DMS53 treated with DMSO at 0.1 percent for 48 hours (cell line): ENCODE measurements at regions not wholly inside any gene's neighbourhood (a gene's known extent, or its start where the extent isn't known, plus 50 kb on each side); places are given as distances from the start of the nearest gene placed in this dataset.

Source experiments
- DNase-seq: peaks from one replicate; lab custom pipeline; 2025; ENCODE audit not compliant: unreplicated experiment; lab: John Stamatoyannopoulos, UW

DNA sequence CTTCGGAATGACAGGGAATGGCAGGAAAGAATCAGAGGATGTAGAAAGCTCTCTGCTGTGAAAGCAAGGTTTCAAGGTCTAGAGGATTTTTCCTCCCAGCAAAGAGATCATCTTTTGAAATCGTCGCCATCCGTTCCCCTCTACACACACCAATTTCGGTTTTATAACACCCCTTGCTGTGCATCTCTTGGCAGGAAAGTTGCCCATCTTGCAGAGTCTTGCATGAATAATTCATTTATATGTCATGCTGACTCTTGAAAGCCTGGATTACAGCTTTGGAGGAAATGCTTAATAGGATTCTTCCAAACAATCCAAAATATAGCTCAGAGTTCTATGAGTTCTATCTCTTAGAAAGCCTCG lies 262.7 kb downstream of the CHL1 start:
- no peak for DNase-seq

DNA sequence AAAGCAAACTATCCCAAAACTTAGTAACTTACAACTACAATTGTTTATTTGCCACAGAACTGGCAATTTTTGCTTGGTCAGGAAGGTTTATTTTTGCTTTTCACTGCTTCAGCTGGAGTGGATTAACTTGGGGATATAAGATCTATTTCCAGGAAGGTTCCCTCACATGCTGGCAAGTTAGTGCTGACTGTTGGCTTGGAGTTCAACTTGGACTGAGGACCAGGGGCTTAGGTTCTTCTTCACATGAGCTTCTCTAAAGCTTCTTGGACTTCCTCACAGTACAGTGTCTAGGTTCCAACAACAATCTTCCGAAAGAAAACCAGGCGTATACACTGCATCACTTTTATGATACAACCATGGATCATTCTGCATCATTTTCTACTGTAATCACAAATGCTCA lies 264.4 kb downstream of the CHL1 start:
- no peak for DNase-seq

DNA sequence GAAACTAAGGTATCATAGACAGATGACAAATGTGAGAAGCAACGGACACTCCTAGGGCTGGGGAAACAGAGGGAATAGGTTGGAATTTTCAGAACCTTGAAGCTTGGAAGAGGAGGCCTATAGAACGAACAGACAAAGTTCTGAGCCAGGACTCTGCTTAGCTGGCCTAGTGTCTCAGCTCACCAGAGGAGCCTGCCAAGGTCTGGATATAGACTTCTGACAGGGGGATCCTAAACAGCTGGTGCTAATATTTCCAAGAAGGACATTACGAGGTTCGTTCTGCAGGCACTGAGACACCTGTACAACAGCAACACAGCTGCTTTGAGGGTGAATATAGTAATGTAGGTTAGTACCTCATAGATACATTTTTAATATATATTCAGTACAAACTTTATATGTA lies 266.3 kb downstream of the CHL1 start:
- no peak for DNase-seq

DNA sequence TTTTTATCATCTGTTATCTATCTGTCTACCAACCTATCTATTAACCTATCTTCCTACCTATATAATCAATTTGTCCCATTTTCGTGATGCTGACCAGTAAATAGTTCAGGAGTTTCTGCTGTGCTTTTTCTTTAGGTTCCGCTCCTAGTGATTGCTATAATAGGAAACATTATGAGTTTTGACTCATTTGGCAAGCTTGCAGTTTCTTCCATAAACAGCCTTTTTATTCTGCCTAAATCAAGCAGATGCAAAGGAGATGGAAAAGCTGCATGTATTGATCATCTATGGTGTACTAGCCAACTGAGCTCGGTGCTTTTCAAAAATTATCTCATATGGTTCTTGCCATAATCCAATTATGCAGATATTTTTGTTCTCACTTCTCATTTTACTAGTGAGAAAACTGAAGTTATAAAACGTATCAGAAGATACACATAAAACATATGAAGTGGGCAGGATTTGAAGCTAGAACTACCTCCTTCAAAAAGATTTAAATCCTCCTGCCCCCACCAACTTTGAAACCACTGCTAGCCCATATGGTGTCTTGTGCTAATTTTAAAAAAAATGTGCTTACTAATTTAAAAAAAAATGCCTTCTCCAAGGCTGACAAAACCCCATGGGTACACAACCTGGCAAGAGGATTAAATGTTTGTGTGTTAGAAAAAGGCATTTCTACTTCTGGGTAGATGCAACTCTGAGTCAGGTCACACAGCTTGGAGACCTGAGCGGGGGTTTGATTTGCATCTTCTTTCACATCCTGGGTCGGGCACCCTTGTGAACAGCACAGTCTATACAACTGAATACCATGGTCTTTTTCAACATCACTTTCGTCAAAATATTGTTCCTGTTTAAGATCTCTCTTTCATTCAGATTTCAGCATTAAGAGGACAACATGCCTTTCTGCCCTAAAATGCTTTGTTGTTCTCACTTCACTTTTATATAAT lies 267.0 kb downstream of the CHL1 start:
- no peak for DNase-seq

DNA sequence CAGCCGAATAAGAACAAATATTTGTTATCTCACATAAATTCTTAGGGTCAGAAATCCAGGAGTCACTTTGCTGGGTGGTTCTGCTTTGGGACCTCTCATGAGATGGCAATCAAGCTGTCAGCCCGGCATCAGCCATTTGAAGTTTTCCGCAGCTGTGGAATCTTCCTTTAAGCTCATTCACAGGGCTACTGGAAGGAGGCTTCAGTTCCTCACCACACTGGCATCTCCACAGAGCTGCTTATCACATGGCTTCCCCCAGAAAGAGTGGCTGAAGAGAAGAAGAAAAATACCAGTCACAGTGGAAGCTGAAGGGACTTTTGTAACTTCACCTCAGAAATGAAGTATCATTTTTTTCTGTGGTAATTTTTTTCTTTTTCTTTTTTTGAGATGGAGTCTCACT lies 267.7 kb downstream of the CHL1 start:
- no peak for DNase-seq

DNA sequence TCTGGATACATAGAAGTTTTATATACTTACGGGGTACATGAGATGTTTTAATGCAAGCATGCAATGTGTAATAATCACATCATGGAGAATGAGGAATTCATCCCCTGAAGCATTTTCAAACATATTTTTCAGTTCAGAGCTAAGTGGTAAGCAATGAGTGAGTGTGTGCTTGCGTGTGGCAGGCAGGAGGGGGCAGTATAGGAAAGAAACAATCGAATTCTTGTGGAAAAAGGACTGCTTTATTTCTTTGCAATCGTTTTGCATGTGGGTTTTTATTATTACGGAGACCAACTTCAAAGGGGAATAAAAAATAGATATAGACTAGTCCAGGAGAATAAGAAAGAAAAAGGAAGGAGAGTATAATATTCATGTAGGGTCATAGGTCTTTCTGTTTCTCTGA lies 271.6 kb downstream of the CHL1 start:
- DNase-seq = peak; percentile 0

DNA sequence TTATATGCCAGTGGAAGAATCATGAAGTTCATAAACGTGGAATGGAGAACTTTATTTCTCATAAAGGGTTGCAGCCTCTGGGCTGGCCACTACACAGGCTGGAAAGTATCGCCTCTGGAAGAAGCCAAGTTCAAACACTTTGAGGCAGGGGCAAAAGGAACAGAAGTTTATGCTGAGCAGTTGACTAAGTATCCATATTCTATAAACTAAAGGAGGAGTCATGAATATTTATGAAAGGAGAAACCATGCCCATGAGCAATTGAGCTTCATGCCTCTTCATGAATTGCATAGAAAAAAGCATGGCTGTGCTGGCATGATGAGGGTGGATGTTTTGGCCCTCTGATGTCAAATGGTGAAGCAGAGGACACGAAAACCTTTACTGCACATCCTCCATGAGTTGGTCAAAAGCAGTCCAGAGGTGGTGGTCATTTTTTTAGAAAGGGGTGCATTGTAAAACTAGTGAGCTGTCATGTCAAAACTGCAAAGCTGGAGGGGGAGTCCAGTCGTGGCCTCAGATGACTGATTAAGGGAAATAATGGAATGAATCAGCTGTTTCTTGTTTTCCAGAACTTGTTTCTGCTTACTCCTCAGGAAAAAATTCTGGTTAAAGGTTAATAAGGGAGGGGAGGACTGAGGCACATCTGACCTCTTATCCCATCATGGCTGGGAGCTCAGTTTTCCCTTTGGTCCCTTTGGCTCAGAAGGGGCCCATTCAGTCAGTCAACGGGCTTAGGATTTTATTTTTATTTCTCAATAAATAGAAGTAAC lies 276.7 kb downstream of the CHL1 start:
- DNase-seq = no peak

DNA sequence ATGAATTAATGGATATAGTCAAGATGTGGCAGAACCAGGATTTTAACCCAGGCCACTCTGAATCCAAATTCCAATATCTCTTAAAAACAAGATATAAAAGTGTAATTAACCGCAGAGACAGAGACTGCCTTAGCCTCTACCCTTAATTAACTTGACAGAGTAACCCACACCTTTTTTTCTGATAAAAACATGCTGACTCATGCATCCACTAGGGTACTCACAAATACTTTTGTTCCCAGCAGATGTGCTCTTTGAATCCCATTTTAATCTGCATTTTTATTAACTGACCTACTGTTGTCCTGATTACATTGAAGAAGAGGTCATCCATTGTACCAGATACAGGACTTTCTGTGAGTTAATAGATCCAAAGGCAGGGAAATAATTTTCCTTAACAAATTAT lies 278.3 kb downstream of the CHL1 start:
- DNase-seq = no peak

DNA sequence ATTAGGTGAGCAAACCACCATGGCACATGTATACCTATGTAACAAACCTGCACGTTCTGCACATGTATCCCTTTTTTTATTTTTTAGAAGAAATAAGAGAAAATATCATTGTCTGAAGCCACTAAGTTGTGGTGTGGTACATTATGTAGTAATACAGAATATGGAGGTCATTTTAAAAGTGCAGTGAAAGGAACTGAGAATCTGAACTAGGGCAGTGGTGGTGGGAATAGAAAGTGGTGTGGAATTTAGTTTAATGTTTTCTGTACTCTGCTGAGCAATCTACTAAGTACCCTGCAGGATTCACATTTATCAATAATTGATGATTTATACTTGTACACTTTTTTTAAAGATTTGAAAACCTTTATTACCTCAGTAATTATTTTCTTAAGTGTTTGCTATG lies 283.5 kb downstream of the CHL1 start:
- DNase-seq = no peak

DNA sequence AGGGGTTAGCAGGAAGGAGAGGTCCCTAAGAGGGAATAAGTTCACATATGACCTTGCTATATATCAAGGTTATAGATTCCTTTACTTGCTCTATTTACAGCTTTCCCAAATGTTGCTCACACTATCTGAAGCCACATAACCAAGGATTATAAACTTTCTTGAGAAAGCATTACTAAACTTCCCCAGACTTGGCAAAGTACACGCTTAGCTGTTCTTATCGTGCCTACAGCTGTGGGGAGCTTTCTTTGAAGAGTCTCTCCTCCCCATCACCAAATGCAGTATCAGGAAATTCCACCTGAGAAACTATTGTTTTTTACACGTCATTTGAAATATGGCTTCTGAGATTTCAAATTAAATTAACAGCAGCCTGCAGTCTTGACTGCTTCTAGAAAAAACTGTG lies 284.5 kb downstream of the CHL1 start:
- DNase-seq = no peak

DNA sequence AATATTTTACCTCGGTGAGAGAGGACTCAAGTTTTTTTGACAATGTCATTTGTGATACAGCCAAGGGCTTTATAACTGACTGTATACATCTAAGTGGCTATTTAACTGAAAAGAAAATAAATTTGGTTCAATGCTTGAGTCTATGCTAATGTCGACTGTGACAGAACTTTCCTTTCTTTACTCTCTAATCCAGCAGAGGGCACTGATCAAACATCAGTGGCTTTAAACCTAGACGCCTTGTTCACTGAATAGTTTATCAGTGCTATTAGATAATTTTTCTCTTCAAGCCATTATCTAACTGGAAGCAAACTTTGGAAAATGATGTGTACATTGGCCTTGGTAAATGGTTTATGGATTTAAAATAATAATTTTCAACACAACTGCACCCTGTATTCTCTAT lies 285.1 kb downstream of the CHL1 start:
- no peak for DNase-seq

DNA sequence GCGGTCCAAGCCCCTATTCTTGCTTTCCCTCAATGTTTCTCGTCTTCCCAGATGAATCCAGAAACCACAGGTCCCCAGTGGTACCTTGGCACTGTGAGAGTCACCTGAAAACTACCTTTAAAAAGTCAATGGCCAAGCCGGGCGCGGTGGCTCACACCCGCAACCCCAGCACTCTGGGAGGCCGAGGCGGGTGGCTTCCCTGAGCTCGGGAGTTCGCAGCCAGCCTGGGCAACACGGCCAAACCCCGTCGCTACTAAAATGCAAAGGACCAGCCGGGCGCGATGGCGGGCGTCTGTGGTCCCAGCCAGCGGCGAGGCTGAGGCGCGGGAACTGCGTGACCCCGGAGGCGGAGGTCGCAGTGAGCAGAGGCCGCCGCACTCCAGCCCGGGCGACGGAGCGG lies 285.9 kb downstream of the CHL1 start:
- no peak for DNase-seq

DNA sequence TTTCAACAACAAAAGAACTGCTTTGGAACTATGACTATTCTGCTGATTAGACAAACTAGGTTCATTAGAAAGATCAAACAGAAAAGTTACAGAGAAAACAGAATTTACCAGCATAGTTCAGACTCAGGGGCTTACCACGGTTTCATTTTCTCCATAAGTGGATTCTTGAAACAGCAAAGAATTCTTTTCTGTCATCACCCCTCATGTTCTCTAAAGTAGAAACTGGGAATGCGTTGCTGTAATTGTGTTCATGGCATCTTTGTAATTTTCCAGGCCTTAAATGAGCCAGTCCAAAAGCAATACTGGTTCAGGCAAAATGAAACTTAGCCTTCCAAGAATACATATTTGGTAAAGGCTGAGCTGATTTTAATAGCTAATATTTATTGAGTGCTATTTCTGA lies 287.8 kb downstream of the CHL1 start:
- no peak for DNase-seq

DNA sequence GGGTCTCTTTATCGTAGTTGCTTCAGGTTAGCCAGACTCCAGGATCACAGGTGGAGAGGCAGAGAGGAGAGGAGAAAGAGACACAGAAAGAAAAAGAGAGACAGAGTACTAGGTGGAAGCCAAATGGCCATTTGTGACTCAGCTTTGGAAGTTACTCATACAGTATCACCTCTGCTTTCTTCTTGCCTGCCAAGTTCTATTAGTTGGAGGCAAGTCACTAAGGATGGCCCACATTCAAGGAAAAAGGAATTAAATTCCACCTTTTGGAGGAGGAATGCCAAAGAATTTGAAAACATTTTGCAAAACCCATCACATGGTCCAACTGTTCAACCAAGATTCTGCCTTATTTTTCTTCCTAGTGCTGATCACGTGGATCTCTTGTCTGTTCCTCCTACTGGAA lies 291.1 kb downstream of the CHL1 start:
- DNase-seq = no peak

DNA sequence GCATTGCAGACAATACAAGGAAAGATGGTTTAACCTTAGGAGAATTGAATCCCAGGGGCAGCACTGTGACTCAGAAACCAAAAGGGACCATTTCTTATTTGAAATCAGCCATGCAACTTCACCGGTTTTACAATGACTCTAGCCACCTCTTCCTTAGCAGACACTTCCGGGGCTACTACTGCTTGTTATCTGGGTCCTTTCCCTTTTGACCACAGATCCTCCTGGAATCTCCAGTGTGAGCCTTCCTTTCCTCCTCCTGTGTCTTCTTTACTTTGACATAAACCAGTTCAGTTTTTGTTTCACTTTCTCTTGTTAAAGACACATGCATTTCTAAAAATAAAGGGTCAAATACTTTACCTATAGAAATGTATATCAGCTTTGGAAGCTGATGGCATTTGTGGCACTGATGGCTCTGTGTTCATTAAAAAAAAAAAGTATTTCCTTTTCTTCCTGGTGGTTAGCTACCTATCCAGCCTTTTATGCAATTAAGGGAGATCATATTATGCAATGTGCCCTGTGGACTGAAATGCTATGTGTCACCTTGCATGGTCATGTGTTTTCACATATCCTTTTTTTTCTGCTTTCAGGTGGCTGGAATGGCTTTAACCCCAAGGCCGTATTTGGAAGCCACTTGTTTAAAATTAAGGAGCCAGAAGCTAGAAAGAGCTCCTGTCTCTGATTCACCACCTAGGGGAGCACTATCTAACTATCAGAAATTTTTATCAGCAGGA lies 296.2 kb downstream of the CHL1 start:
- no peak for DNase-seq

DNA sequence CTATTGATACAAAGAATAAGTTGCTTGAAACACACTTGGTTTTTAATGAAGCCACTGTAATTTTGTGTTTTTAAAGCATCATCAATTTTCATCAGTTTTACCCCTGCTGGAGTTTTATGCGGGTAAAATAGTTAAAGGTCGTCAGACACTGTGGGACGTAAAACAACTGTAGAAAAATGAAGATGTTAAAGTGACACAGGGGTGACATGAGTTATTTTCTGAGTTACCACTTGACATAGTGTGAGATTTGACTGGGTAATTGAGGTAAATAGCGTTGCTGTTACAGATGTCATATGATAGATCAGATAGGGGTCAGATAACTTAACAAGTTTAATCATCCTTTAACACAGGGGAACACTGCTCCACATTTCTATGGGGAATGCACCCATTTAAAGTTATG lies 297.6 kb downstream of the CHL1 start:
- DNase-seq = no peak

DNA sequence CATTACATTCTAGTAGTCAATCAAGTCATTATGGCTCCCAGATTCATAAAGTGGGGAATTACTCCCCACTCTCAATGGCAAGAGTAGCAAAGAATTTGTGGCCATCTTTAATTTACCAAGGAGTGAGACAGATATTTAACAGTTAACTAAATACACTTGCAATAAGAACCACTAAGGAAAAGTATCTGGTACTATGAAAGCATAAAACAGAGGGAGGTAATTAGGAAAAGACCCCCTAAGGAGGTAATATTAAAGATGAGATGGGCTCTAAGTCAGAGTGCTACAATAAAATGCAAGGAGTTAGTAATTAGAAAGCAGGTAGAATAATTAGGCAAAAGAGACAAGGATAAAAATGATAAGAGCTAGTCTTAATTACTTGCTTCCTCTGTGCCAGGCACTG lies 301.9 kb downstream of the CHL1 start:
- DNase-seq = no peak

DNA sequence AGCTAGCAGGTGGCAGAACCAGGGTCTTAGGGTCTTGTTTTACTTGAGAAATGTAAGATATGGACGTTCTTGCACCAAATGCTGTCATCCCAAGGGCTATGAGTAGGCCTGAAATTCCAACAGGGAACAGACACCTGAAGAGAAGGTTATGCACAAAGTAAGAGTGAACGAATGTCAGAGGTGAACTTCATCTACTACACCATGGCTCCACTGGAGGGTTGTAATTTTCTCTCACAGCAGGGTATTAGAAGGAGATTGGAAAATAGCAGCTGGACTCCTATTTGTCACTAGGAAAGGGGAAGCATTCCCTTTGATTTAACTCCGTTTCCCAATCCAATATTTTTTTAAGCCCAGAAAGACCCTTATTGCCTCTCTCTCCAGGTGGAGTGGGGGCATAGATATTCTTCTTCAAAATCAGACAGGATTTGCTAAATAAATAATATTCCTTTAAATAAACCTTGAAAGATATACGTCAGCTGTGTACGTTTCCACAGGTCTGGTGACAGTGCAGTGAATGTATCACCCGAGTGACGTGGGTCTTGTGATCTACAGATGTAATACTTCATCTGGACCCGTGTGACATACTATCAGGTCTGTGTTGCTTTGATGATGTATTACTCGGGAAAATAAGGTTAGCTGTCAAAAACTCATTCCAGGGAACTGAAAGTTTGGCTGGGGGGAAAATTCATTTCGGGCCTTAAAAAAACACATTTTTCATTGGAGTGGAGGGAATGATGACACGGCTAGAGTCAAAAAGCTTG lies 302.6 kb downstream of the CHL1 start:
- no peak for DNase-seq

DNA sequence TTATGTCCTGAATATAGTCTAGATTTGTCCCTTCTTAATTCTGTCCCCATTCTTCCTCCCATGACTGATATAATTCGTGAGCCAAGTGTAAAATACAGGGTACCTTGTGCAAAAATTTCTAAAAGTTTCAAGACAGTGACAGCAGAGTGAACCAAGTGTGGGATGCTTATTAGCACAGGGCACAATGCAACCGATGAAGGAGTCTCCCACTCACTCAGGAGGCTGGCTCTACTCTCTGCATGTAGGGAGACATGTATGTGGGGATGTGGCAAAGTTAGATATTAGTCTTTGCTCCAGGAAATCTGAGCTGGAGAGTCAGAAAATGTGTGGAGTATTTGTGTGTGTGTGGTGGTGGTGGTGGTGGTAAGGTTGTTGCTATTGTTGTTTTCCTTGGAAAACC lies 305.9 kb downstream of the CHL1 start:
- no peak for DNase-seq

DNA sequence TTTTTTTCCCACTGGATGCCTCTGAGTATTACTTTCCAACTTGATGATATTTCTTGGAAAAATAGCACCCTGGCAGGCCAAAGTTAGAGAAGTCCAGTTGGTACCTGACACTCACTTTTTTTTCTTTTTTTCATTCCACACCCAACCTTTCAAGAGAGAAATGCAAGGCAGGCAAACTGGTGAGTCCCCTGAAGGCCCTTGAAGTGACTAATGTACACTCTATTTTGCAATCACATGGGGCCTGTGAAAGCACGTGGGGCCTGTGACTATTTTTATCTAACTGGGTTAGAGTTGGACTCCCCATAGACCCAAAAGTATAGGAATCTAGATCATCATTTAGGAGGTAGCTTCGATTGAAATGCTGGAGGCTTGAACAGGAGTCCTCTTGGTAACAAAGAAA lies 316.7 kb downstream of the CHL1 start:
- DNase-seq = no peak

DNA sequence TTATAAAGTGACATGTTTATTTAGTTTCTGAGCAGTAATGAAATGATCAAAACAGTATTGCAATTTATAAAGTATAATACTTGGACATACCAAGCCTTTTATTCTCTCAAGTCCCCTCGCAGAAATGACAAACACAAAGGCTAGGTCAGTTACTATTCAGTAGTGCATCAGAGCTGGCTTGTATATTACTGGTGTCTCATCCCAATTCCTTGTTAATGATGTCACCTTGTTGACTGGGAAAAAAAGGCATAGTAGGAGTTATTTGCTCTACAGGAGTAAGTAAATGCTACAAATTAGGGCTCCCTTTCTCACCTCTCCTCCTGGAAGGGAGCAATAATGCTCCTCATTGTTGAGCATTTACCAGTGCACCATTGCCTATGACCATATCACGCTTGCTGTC lies 317.6 kb downstream of the CHL1 start:
- no peak for DNase-seq
